ENCODE measurements at regions not wholly inside any gene's neighbourhood (a gene's known extent, or its start where the extent isn't known, plus 50 kb on each side); places are given as distances from the start of the nearest gene placed in this dataset.

GRCh38 chr1:58316141-58316540 lies 230.4 kb downstream of the OMA1 start:
- TF ChIP-seq RAD21 (IDR thresholded peaks at IDR 0.05) (peak in 1 of 2 donors; percentile 4), HNF4A (conservative IDR thresholded peaks at IDR 0.05) (peak in 1 of 2 donors; percentile 25), SP1 (IDR thresholded peaks at IDR 0.05) (no peak)
- TF ChIP-seq, protein P1, sequence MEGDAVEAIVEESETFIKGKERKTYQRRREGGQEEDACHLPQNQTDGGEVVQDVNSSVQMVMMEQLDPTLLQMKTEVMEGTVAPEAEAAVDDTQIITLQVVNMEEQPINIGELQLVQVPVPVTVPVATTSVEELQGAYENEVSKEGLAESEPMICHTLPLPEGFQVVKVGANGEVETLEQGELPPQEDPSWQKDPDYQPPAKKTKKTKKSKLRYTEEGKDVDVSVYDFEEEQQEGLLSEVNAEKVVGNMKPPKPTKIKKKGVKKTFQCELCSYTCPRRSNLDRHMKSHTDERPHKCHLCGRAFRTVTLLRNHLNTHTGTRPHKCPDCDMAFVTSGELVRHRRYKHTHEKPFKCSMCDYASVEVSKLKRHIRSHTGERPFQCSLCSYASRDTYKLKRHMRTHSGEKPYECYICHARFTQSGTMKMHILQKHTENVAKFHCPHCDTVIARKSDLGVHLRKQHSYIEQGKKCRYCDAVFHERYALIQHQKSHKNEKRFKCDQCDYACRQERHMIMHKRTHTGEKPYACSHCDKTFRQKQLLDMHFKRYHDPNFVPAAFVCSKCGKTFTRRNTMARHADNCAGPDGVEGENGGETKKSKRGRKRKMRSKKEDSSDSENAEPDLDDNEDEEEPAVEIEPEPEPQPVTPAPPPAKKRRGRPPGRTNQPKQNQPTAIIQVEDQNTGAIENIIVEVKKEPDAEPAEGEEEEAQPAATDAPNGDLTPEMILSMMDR (IDR thresholded peaks at IDR 0.05; ENCODE audit: low read depth, low read length, missing input control), result no peak
- Histone ChIP-seq H3K9ac (ENCODE audit: low read depth in 1 of 2, low read length in 2 of 2) (no peak overlapping the region), H3K27me3 (ENCODE audit: control insufficient read depth in 4 of 4, insufficient read depth in 4 of 4, low read length in 3 of 4) (no peaks in the 10 kb centered on the region), H3K4me3 (ENCODE audit: low read depth in 1 of 3, low read length in 3 of 3) (no peak overlapping the region), H3K27ac (ENCODE audit: low read depth in 1 of 2, low read length in 2 of 2) (no peak overlapping the region), H3K4me1 (ENCODE audit: control insufficient read depth in 4 of 4, insufficient read depth in 4 of 4, low read length in 3 of 4) (peaks cover 0 to 11% (median 4%) of the 10 kb centered on the region in 4 donors), H3K9me3 (ENCODE audit: control insufficient read depth in 4 of 4, low read length in 3 of 4) (no peaks in the 10 kb centered on the region), H3K36me3 (ENCODE audit: control insufficient read depth in 4 of 4, insufficient read depth in 3 of 4, low read depth in 1 of 4, low read length in 3 of 4) (no peaks in the 10 kb centered on the region)
- no peak for DNase-seq (ENCODE audit: low spot score)

- TF ChIP-seq HNF4G (IDR thresholded peaks at IDR 0.05), result no peak
- TF ChIP-seq HNF4A (conservative IDR thresholded peaks at IDR 0.05), result no peak
- TF ChIP-seq, protein P2, sequence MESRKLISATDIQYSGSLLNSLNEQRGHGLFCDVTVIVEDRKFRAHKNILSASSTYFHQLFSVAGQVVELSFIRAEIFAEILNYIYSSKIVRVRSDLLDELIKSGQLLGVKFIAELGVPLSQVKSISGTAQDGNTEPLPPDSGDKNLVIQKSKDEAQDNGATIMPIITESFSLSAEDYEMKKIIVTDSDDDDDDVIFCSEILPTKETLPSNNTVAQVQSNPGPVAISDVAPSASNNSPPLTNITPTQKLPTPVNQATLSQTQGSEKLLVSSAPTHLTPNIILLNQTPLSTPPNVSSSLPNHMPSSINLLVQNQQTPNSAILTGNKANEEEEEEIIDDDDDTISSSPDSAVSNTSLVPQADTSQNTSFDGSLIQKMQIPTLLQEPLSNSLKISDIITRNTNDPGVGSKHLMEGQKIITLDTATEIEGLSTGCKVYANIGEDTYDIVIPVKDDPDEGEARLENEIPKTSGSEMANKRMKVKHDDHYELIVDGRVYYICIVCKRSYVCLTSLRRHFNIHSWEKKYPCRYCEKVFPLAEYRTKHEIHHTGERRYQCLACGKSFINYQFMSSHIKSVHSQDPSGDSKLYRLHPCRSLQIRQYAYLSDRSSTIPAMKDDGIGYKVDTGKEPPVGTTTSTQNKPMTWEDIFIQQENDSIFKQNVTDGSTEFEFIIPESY (IDR thresholded peaks at IDR 0.05), result no peak
- TF ChIP-seq TAF1 (conservative IDR thresholded peaks at IDR 0.05), result no peak
- TF ChIP-seq, protein P1 (IDR thresholded peaks at IDR 0.05; ENCODE audit: low read depth, low read length, missing input control), result no peak
- TF ChIP-seq JUND (IDR thresholded peaks at IDR 0.05), result no peak
- TF ChIP-seq FOXA1 (IDR thresholded peaks at IDR 0.05), result no peak
- no peak for TF ChIP-seq FOXA2 (IDR thresholded peaks at IDR 0.05)
- no peak for TF ChIP-seq RAD21 (IDR thresholded peaks at IDR 0.05)
- no peak for TF ChIP-seq RXRA (IDR thresholded peaks at IDR 0.05)
- TF ChIP-seq SP1 (IDR thresholded peaks at IDR 0.05), result no peak
- no peak for TF ChIP-seq GABPA (IDR thresholded peaks at IDR 0.05 in 1 of 2, conservative IDR thresholded peaks at IDR 0.05 in 1 of 2)
- no peak for TF ChIP-seq REST (IDR thresholded peaks at IDR 0.05)
- no peak for TF ChIP-seq MAX (IDR thresholded peaks at IDR 0.05)
- TF ChIP-seq EGR1 (IDR thresholded peaks at IDR 0.05; ENCODE audit: low read depth in 2 of 2), result no peak
- TF ChIP-seq YY1 (IDR thresholded peaks at IDR 0.05), result no peak
- no peak for TF ChIP-seq ATF3 (IDR thresholded peaks at IDR 0.05)
- peaks cover 0 to 11% (median 4%) of the 10 kb centered on the region in 4 donors for H3K4me1 ChIP-seq (ENCODE audit: control insufficient read depth in 4 of 4, insufficient read depth in 4 of 4, low read length in 3 of 4)
- no peak overlapping the region for H3K9ac ChIP-seq (ENCODE audit: low read depth in 1 of 2, low read length in 2 of 2)
- no peak for DNase-seq (ENCODE audit: low spot score)
- no peak overlapping the region for H3K4me3 ChIP-seq (ENCODE audit: low read depth in 1 of 3, low read length in 3 of 3)
- H3K27ac ChIP-seq (ENCODE audit: low read depth in 1 of 2, low read length in 2 of 2), result no peak overlapping the region
- no peaks in the 10 kb centered on the region for H3K36me3 ChIP-seq (ENCODE audit: control insufficient read depth in 4 of 4, insufficient read depth in 3 of 4, low read depth in 1 of 4, low read length in 3 of 4)
- H3K9me3 ChIP-seq (ENCODE audit: control insufficient read depth in 4 of 4, low read length in 3 of 4), result no peaks in the 10 kb centered on the region
- no peaks in the 10 kb centered on the region for H3K27me3 ChIP-seq (ENCODE audit: control insufficient read depth in 4 of 4, insufficient read depth in 4 of 4, low read length in 3 of 4)
Observed at GRCh38 chr1:58312971-58313563, 233.5 kb downstream of the OMA1 start.

Measured in liver (tissue), 7 donors.